ENCODE measurements at regions not wholly inside any gene's neighbourhood (a gene's known extent, or its start where the extent isn't known, plus 50 kb on each side); places are given as distances from the start of the nearest gene placed in this dataset.
A peak's percentile ranks its signal among the peaks of the same experiment; 100 is the strongest.
"Not testable (repeated sequence)": the region's sequence is repeated elsewhere in the genome, so short reads cannot be mapped to it uniquely, and the experiment has no call there.

- no peaks in the 10 kb centered on the region for H3K27me3 ChIP-seq (ENCODE audit: control insufficient read depth, insufficient read depth)
- H3K27ac ChIP-seq (ENCODE audit: low read length), result no peak overlapping the region
- DNase-seq, result peak in 2 of 3 donors; percentile 32 to 46
- WGBS, result 85% methylated on average over 57 of the region's 57 CpGs
- H3K4me1 ChIP-seq (ENCODE audit: control insufficient read depth, insufficient read depth, low read length), result no peaks in the 10 kb centered on the region
- ATAC-seq, result no peak
- no peaks in the 10 kb centered on the region for H3K9me3 ChIP-seq (ENCODE audit: control insufficient read depth, low read length)
- intact Hi-C loops (cut with DNase I), result no loop called here
- H3K4me3 ChIP-seq (ENCODE audit: low read length), result no peak overlapping the region
These were observed 371.7 kb downstream of the ZNF716 start for GRCh38 chr7:57821438-57822382.

GRCh38 chr7:57826548-57826947 lies 376.6 kb downstream of the ZNF716 start:
- H3K4me1 ChIP-seq (ENCODE audit: control insufficient read depth, insufficient read depth, low read length); ATAC-seq; H3K9me3 ChIP-seq (ENCODE audit: control insufficient read depth, low read length); H3K27ac ChIP-seq (ENCODE audit: low read length); H3K27me3 ChIP-seq (ENCODE audit: control insufficient read depth, insufficient read depth); intact Hi-C loops (cut with DNase I); H3K4me3 ChIP-seq (ENCODE audit: low read length): not testable (repeated sequence)
- DNase-seq, result peak in 1 of 3 donors; percentile 31
- WGBS, result 29% methylated on average over 2 of the region's 2 CpGs

- H3K9me3 ChIP-seq (ENCODE audit: control insufficient read depth, low read length); H3K27ac ChIP-seq (ENCODE audit: low read length); ATAC-seq; intact Hi-C loops (cut with DNase I); H3K27me3 ChIP-seq (ENCODE audit: control insufficient read depth, insufficient read depth); H3K4me1 ChIP-seq (ENCODE audit: control insufficient read depth, insufficient read depth, low read length); DNase-seq; H3K4me3 ChIP-seq (ENCODE audit: low read length): not testable (repeated sequence)
- 95% methylated on average over 9 of the region's 15 CpGs for WGBS
These were observed 385.2 kb downstream of the ZNF716 start for GRCh38 chr7:57835161-57835560.

GRCh38 chr7:57839152-57839551 lies 389.2 kb downstream of the ZNF716 start:
- WGBS, result 62% methylated on average over 4 of the region's 4 CpGs
- not testable (repeated sequence) for ATAC-seq

GRCh38 chr7:57867884-57868701 lies 418.1 kb downstream of the ZNF716 start:
- H3K4me3 ChIP-seq (ENCODE audit: low read length), result peak overlapping the region; percentile 90
- WGBS, result 8% methylated on average over 84 of the region's 84 CpGs
- ATAC-seq (no peak), DNase-seq (peak; percentile 15 to 58 (median 56))
- intact Hi-C loops (cut with DNase I), result no loop called here
- H3K27ac ChIP-seq (ENCODE audit: low read length), result no peak overlapping the region
- no peaks in the 10 kb centered on the region for H3K27me3 ChIP-seq (ENCODE audit: control insufficient read depth, insufficient read depth)
- H3K9me3 ChIP-seq (ENCODE audit: control insufficient read depth, low read length), result no peaks in the 10 kb centered on the region
- H3K4me1 ChIP-seq (ENCODE audit: control insufficient read depth, insufficient read depth, low read length), result peaks cover 2% of the 10 kb centered on the region

More at GRCh38 chr7:57839152-57839551, 389.2 kb downstream of the ZNF716 start:
- H3K9me3 ChIP-seq (ENCODE audit: control insufficient read depth, low read length); H3K27me3 ChIP-seq (ENCODE audit: control insufficient read depth, insufficient read depth); H3K27ac ChIP-seq (ENCODE audit: low read length); intact Hi-C loops (cut with DNase I); H3K4me1 ChIP-seq (ENCODE audit: control insufficient read depth, insufficient read depth, low read length); H3K4me3 ChIP-seq (ENCODE audit: low read length); DNase-seq: not testable (repeated sequence)

GRCh38 chr7:57868771-57869483 lies 418.9 kb downstream of the ZNF716 start:
- peak overlapping the region; percentile 90 for H3K4me3 ChIP-seq (ENCODE audit: low read length)
- ATAC-seq (no peak), DNase-seq (peak in 2 of 3 donors; percentile 20 to 57)
- H3K27ac ChIP-seq (ENCODE audit: low read length), result no peak overlapping the region
- WGBS, result 8% methylated on average over 66 of the region's 66 CpGs
- H3K27me3 ChIP-seq (ENCODE audit: control insufficient read depth, insufficient read depth), result no peaks in the 10 kb centered on the region
- no peaks in the 10 kb centered on the region for H3K9me3 ChIP-seq (ENCODE audit: control insufficient read depth, low read length)
- H3K4me1 ChIP-seq (ENCODE audit: control insufficient read depth, insufficient read depth, low read length), result peaks cover 2% of the 10 kb centered on the region
- intact Hi-C loops (cut with DNase I), result no loop called here
